Liver (tissue), 8 donors: ENCODE measurements at regions not wholly inside any gene's neighbourhood (a gene's known extent, or its start where the extent isn't known, plus 50 kb on each side); places are given as distances from the start of the nearest gene placed in this dataset.

Source experiments
- DNase-seq: peaks from one replicate; pipeline ENCODE4 v3.0.0-alpha.2; 2017; ENCODE audit warnings: low spot score
- H3K27ac ChIP-seq, 2 donors: one replicate each; pipeline ENCODE4 v1.7.0; 2013; ENCODE audit warnings: inconsistent platforms in 2 of 2, low read length in 2 of 2, control low read depth in 1 of 2, low read depth in 1 of 2, mild to moderate bottlenecking in 1 of 2
- H3K27me3 ChIP-seq, 4 donors: one replicate each; pipeline versions ENCODE4 v1.6.1 to v1.7.0; 2013; ENCODE audit warnings: low read length in 3 of 4, inconsistent platforms in 1 of 4, mild to moderate bottlenecking in 1 of 4, moderate library complexity in 1 of 4; ENCODE audit not compliant: control insufficient read depth in 4 of 4, insufficient read depth in 4 of 4
- H3K36me3 ChIP-seq, 4 donors: one replicate each; pipeline versions ENCODE4 v1.6.1 to v1.7.0; 2013; ENCODE audit warnings: low read length in 3 of 4, mild to moderate bottlenecking in 3 of 4, low read depth in 1 of 4, moderate library complexity in 1 of 4; ENCODE audit not compliant: control insufficient read depth in 4 of 4, insufficient read depth in 3 of 4
- H3K4me1 ChIP-seq, 4 donors: one replicate each; pipeline versions ENCODE4 v1.6.1 to v1.7.0; 2013; ENCODE audit warnings: low read length in 3 of 4, mild to moderate bottlenecking in 3 of 4, moderate library complexity in 1 of 4; ENCODE audit not compliant: control insufficient read depth in 4 of 4, insufficient read depth in 4 of 4
- H3K4me3 ChIP-seq, 3 donors: one replicate each; pipeline versions ENCODE4 v1.6.1 to v1.7.0; 2013; ENCODE audit warnings: low read length in 3 of 3, control low read depth in 1 of 3, low read depth in 1 of 3, mild to moderate bottlenecking in 1 of 3
- H3K9ac ChIP-seq, 2 donors: one replicate each; pipeline ENCODE4 v1.7.0; 2013; ENCODE audit warnings: low read length in 2 of 2, mild to moderate bottlenecking in 2 of 2, moderate library complexity in 2 of 2, control low read depth in 1 of 2, low read depth in 1 of 2
- H3K9me3 ChIP-seq, 4 donors: one replicate each; pipeline versions ENCODE4 v1.6.1 to v1.7.0; 2013; ENCODE audit warnings: low read length in 3 of 4; ENCODE audit not compliant: control insufficient read depth in 4 of 4
- CTCF ChIP-seq: fragments of 150-350 bp; IDR thresholded peaks from 2 replicates; pipeline ENCODE4 v1.5.1; 2017; ENCODE audit warnings: improper control_type of control experiment, low read depth, low read length; ENCODE audit not compliant: missing input control
- EGR1 ChIP-seq, 2 donors: IDR thresholded peaks; 2 replicates each; pipeline ENCODE4 v1.6.1; 2016 to 2018; ENCODE audit warnings: antibody characterized with exemption in 2 of 2, low read depth in 2 of 2
- FOXA1 ChIP-seq: IDR thresholded peaks from 2 replicates; pipeline ENCODE4 v1.6.1; 2016; ENCODE audit warnings: antibody characterized with exemption
- FOXA2 ChIP-seq: IDR thresholded peaks from 2 replicates; pipeline ENCODE4 v1.6.1; 2016; ENCODE audit warnings: antibody characterized with exemption
- GABPA ChIP-seq, 2 donors: IDR thresholded peaks in 1 of 2; conservative IDR thresholded peaks in 1 of 2; 2 replicates each; pipeline ENCODE4 v1.6.1; 2016; ENCODE audit warnings: antibody characterized with exemption in 2 of 2, mild to moderate bottlenecking in 1 of 2, moderate library complexity in 1 of 2
- HNF4A ChIP-seq, 2 donors: conservative IDR thresholded peaks; 2 replicates each; pipeline ENCODE4 v1.6.1; 2016; ENCODE audit warnings: antibody characterized with exemption in 2 of 2, mild to moderate bottlenecking in 2 of 2
- HNF4G ChIP-seq: IDR thresholded peaks from 2 replicates; pipeline ENCODE4 v1.6.1; 2016; ENCODE audit warnings: antibody characterized with exemption
- JUND ChIP-seq, 2 donors: IDR thresholded peaks; 2 replicates each; pipeline ENCODE4 v1.6.1; 2016; ENCODE audit warnings: antibody characterized with exemption in 2 of 2
- NR2F2 ChIP-seq: IDR thresholded peaks from 2 replicates; pipeline ENCODE4 v1.6.1; 2016; ENCODE audit warnings: antibody characterized with exemption
- RXRA ChIP-seq, 2 donors: IDR thresholded peaks; 2 replicates each; pipeline ENCODE4 v1.6.1; 2017 to 2018; ENCODE audit warnings: antibody characterized with exemption in 2 of 2, mild to moderate bottlenecking in 1 of 2
- TAF1 ChIP-seq: conservative IDR thresholded peaks from 2 replicates; pipeline ENCODE4 v1.6.1; 2016; ENCODE audit warnings: antibody characterized with exemption, mild to moderate bottlenecking
- YY1 ChIP-seq: IDR thresholded peaks from 2 replicates; pipeline ENCODE4 v1.6.1; 2016; ENCODE audit warnings: antibody characterized with exemption, mild to moderate bottlenecking
- WGBS: extraction: QIAGEN DNeasy Blood & Tissue Kit; methylation state at CpG from one replicate; pipeline ENCODE4 v1.1.7; 2013; 5-methylcytosine and 5-hydroxymethylcytosine counted together
- TF ChIP-seq, protein P1 (sequence below): IDR thresholded peaks from 2 replicates; pipeline ENCODE4 v1.6.1; 2016; ENCODE audit warnings: antibody characterized with exemption, mild to moderate bottlenecking
- TF ChIP-seq, protein P2 (sequence below): IDR thresholded peaks from 2 replicates; pipeline ENCODE4 v1.6.1; 2016; ENCODE audit warnings: antibody characterized with exemption
- donor health status: healthy.
- donor health status: healthy.
- donor health status: healthy.
- donor health status: healthy.
- donor health status: healthy.

- TF ChIP-seq HNF4G (no peak), JUND (IDR thresholded peaks at IDR 0.05) (no peak), NR2F2 (no peak), HNF4A (conservative IDR thresholded peaks at IDR 0.05) (no peak), GABPA (IDR thresholded peaks at IDR 0.05 in 1 of 2, conservative IDR thresholded peaks at IDR 0.05 in 1 of 2) (no peak), YY1 (no peak), FOXA2 (no peak), RXRA (IDR thresholded peaks at IDR 0.05) (no peak), FOXA1 (no peak)
- TF ChIP-seq, protein P1, sequence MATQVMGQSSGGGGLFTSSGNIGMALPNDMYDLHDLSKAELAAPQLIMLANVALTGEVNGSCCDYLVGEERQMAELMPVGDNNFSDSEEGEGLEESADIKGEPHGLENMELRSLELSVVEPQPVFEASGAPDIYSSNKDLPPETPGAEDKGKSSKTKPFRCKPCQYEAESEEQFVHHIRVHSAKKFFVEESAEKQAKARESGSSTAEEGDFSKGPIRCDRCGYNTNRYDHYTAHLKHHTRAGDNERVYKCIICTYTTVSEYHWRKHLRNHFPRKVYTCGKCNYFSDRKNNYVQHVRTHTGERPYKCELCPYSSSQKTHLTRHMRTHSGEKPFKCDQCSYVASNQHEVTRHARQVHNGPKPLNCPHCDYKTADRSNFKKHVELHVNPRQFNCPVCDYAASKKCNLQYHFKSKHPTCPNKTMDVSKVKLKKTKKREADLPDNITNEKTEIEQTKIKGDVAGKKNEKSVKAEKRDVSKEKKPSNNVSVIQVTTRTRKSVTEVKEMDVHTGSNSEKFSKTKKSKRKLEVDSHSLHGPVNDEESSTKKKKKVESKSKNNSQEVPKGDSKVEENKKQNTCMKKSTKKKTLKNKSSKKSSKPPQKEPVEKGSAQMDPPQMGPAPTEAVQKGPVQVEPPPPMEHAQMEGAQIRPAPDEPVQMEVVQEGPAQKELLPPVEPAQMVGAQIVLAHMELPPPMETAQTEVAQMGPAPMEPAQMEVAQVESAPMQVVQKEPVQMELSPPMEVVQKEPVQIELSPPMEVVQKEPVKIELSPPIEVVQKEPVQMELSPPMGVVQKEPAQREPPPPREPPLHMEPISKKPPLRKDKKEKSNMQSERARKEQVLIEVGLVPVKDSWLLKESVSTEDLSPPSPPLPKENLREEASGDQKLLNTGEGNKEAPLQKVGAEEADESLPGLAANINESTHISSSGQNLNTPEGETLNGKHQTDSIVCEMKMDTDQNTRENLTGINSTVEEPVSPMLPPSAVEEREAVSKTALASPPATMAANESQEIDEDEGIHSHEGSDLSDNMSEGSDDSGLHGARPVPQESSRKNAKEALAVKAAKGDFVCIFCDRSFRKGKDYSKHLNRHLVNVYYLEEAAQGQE = no peak
- no peak for DNase-seq
- Histone ChIP-seq H3K36me3 (no peaks in the 10 kb centered on the region), H3K4me1 (no peaks in the 10 kb centered on the region), H3K4me3 (no peak overlapping the region), H3K27me3 (no peaks in the 10 kb centered on the region), H3K9me3 (peaks cover 0 to 1% (median 0%) of the 10 kb centered on the region in 4 donors), H3K27ac (no peak overlapping the region), H3K9ac (no peak overlapping the region)
- WGBS = 80% methylated on average over 10 of the region's 10 CpGs
Measured at GRCh38 chr4:65921180-65921579, 250.9 kb upstream of the EPHA5 start.

- no peak for DNase-seq
- Histone ChIP-seq H3K27me3 (no peaks in the 10 kb centered on the region), H3K4me1 (no peaks in the 10 kb centered on the region), H3K9ac (no peak overlapping the region), H3K27ac (no peak overlapping the region), H3K36me3 (no peaks in the 10 kb centered on the region), H3K9me3 (peaks cover 0 to 1% (median 0%) of the 10 kb centered on the region in 4 donors), H3K4me3 (no peak overlapping the region)
- TF ChIP-seq JUND (IDR thresholded peaks at IDR 0.05) (no peak), CTCF (no peak), TAF1 (no peak), RXRA (IDR thresholded peaks at IDR 0.05) (no peak), FOXA2 (no peak), EGR1 (IDR thresholded peaks at IDR 0.05; ENCODE audit: low read depth in 2 of 2) (no peak), HNF4G (no peak)
- TF ChIP-seq, protein P2, sequence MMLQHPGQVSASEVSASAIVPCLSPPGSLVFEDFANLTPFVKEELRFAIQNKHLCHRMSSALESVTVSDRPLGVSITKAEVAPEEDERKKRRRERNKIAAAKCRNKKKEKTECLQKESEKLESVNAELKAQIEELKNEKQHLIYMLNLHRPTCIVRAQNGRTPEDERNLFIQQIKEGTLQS = no peak
- TF ChIP-seq, protein P1 = no peak
Measured at GRCh38 chr4:65918872-65919271, 248.6 kb upstream of the EPHA5 start.
